Amygdala (tissue), 56 donors: ENCODE measurements at regions not wholly inside any gene's neighbourhood (a gene's known extent, or its start where the extent isn't known, plus 50 kb on each side); places are given as distances from the start of the nearest gene placed in this dataset.

Experiments
- DNase-seq, 56 donors: peaks; one replicate each; lab custom pipeline; 2025; lab: John Stamatoyannopoulos, UW

DNA sequence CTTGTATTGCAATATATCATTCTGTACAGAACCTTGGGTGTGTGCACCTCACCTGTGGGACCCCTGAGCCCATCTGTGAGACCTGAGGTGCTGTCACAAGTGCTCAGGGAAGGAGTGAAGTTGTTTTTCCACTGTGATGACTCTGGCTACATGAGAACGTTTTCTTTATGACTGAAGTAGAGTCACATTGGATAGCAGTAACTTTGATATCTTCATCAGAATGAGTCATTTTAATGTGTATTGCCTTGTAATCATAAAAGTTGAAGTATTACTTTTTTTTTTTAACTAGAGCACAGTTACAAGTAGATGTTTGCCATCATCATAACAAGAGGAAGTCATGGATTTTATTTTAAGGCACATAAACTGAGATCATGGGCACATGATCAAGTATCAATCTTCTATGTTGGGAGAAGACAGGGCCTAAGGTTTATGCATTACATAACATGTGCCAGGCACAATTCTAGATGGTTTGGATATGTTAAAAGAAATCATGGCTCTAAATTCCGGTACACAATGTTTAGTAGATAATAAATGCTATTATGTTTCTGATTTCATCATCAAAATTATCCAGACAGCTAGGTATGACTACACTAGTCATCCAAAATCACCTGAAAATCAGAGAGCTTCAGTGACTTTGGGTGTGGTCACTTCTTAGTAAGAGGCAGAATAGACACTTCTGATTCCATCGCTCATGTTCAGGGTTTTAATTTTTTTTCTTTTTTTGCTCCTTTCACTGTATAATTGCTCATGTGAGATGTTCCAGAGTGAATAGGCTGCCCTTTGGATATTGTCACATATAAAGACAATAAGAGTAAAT is 82.7 kb upstream of the KLF6 start:
- DNase-seq: no peak

DNA sequence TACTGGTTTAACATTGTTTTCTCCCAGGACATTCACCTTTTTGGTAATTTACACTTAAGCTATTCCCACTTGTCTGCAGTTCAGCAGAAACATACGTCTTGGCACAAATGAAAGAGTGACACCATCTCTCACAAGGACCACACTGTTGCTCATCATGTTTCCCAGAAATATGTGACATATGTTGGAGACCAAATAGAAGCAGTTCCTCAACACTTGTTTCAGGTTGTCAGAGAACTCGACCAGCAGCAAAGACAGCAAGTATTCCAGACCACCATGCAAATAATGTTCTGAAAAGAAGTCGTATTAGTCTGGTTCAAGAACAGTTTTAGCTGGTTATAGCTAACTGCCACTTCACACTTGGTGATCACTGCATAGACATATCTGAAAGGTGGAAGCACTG is 81.3 kb upstream of the KLF6 start:
- DNase-seq: no peak

GRCh38 chr10:3865565-3865964 is 80.6 kb upstream of the KLF6 start:
- no peak for DNase-seq

- DNase-seq: no peak
These were observed 76.8 kb upstream of the KLF6 start for GRCh38 chr10:3861795-3862194.

DNA sequence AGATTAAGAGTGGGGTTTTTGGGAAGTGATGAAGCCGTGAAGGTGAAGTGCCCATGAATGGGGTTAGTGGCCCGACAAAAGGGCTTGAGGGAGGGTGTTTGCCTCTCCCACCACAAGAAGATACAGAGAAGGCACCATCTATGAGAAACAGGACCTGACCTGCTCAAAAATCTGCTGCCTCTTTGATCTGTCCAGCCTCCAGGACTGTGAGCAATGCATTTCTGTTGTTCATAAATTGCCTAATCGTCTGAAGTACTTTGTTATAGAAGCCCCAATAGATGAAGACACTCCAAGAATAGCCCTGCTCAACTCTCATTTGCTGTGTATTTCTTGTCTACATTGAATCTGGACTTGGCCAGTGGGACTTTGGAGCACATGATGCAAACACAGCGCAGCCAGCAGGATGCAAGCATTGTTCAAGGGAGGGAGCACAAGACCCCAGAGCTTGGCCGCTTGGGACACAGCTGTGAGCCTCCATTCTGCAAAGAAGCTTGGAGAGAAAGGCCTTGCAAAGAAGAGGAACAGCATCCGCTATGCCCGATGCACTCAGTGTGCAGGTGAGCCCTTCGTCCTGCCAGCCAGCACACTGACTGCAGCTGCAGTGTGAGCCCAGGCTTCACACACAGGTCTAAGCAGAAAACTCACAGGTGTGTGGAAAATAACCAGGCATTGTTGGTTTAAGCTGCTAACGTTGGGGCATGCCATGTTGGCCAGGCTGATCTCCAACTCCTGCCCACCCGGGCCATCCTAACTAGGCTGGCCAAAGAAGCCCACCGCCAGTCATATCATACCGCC is 73.2 kb upstream of the KLF6 start:
- DNase-seq: no peak

DNA sequence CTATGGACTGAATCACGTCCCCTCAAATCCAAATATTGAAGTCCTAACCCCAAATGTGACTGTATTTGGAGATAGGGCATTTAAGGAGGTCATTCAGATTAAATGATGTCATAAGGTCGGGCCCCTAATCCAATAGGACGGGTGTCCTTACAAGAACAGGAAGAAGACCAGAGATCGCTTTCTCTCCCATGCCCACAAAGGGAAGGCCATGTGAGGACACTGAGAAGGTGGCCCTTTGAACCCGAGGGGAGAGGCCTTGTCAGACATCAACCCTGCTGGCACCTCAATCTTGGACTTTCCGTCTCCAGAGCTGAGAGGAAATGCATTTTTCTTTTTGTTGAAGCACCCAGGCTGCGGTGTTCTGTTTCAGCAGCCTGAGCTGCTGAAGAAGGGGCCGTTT is 72.3 kb upstream of the KLF6 start:
- DNase-seq: no peak

- no peak for DNase-seq
These were observed 71.6 kb upstream of the KLF6 start for GRCh38 chr10:3856593-3856992.

- peak in 1 of 56 donors; percentile 3 for DNase-seq
These were observed 68.7 kb upstream of the KLF6 start for GRCh38 chr10:3853547-3854303.

GRCh38 chr10:3853016-3853415 is 68.0 kb upstream of the KLF6 start:
- DNase-seq: no peak

- DNase-seq: peak in 12 of 56 donors; percentile 2 to 49 (median 22)
These were observed 67.3 kb upstream of the KLF6 start for GRCh38 chr10:3852147-3852904.

- no peak for DNase-seq
These were observed 66.3 kb upstream of the KLF6 start for GRCh38 chr10:3850999-3851937.

DNA sequence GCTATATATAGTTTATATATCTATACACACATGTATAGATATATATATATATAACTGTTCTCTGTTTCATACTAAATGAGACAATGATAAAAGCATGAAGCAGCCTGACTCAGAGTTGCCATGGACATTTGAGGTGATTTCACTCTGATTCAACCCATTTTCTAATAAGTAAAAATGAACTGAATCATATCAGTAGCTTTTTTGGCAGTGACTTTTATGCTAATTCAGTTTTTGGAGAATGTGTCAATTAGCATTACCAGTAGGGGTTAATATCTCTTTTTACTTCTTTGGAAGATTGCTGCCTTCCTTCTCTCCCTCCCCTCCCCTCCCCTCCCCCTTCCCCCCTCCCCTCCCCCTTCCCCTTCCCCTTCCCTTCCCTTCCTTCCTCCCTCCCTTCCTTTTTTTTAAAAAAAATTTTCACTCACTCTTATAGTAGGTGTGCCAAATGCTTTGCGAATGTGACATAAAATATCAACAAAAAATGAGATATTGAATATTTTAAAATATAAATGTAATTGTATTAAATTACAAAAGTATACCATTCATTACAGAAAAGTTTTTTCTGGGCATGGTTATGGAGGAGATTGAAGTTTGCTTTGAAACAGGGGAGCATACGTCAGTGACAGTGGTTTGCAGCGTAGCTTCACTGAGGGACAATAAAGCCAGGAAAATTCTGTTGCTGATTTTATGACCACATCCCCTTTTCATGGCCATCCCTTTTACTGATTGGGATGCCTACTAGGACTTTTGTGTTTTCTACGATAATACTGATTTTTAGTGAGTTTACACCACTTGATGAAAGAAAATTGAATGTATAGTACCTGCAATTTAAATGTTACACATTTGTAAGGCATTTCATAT is 64.0 kb upstream of the KLF6 start:
- no peak for DNase-seq

DNA sequence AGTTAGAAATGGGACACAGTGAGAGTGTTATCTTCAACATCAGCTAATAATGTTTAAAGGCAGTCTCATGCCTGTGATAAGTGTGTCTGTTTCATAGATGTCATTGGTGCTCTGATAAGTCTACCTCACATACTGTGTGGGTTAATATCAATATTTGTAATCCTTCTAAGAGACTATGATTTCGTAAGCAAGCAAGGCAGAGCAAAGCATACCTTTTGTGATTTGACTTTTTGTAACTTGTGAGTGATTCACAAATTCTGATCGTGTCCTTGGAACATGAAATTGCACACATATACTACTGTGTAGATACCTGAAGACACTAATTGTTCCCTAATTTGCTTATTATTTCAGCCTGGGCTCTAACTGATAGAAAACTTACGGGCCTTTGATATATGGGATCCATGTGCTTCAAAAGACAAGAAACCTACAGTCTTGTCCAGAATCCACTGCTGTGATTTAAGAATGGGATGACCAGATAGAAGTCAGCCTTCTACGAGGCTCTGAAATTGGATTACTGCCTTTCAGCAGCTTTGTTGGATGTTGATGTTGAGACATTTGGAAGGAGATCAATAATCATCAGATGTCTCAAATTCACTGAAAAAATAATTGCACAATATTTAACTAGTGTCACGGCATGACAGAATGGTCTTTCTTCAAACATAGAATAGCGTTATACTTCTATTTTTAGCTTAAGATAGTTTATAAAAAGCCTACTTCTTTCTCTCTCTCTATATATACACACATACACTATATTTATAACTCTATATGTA is 63.2 kb upstream of the KLF6 start:
- no peak for DNase-seq

DNA sequence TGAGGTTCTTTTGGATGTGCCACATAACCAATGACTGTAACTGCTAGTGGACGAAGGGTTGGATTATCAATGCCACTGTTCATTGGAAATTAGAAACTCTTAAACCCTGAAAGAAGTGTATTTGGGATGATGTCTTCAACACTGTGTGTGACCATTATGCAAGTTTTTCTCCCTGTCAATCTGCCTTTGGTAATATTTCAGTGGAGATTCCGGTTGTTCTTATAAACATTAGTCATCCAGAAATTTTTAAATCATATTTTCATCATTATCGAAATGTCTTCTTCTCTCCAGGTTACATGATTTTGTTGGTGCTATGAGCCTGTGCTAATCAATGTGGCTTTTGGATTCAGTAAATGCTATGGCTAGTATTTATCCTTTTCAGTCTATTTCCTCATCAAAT is 61.7 kb upstream of the KLF6 start:
- DNase-seq: no peak

GRCh38 chr10:3844491-3845025 is 59.5 kb upstream of the KLF6 start:
- no peak for DNase-seq

GRCh38 chr10:3838460-3839437 is 53.7 kb upstream of the KLF6 start:
- DNase-seq: no peak
